Skin of body (tissue), 1 donor: ENCODE measurements at regions not wholly inside any gene's neighbourhood (a gene's known extent, or its start where the extent isn't known, plus 50 kb on each side); places are given as distances from the start of the nearest gene placed in this dataset.

Experiments used
- DNase-seq: peaks from one replicate; lab custom pipeline; 2025; lab: John Stamatoyannopoulos, UW

DNA sequence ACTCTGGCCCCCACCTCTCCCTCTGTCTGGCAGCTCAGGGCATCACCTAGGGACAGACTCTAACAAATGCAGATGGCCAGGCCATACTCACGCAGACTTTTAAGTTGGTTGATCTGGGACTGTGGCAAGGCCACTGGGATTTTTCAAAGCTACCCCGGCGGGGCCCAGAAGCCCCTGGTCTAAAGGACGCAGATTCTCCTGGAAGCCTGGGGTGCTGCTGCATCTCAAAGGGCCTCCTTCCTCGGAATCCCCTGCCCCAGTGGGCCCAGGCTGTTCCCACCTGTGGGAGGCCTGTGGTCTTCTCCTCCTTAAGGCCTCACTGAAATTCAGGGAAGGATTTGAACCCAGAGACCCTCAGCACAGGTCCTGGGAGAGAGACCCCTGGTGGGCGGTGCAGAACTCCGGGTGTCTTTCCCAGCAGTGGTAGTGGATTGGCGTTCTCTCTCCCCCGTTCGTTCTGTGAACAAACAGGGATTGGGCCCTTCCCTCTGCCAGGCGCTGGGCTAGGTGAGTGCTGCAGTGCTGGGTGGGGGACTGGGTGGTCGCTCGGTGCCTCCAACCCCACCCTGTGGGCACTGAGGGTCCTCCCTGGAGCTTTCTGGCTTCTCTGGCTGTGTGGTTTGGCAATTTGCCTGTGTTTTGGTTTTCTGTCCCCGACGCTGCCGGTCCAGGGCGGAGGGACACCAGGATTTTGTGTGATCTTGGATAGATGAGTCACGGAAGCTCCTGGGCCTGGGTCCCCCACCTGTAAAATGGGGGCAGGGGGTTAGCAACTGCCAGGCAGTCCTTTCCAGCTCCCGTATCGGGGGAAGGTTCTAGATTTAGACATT is 160.5 kb upstream of the GSE1 start:
- DNase-seq = no peak

DNA sequence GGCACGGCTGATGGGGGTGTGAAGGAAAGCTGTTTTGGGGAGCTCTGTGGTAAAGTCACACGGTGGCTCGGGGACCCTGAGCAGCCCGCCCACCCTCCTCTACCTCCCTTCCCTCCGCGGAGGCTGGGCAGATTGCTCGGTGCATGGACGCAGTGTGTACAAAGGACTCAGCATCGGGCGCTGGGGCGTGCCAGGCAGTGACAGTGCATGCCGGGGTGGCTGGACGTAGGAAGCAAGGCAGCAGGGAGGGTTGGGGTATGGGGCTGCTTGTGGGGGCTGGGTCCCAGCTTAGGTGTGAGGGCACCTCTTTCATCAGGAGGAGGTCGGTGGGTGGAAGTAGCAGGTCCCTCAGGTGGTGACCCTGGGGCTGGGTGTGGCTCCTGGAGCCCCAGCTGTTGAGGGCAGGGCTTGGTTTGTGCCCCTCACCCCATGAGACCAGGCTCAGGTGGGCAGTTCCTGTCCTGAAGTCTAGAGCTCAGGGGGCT is 159.9 kb upstream of the GSE1 start:
- DNase-seq = no peak

DNA sequence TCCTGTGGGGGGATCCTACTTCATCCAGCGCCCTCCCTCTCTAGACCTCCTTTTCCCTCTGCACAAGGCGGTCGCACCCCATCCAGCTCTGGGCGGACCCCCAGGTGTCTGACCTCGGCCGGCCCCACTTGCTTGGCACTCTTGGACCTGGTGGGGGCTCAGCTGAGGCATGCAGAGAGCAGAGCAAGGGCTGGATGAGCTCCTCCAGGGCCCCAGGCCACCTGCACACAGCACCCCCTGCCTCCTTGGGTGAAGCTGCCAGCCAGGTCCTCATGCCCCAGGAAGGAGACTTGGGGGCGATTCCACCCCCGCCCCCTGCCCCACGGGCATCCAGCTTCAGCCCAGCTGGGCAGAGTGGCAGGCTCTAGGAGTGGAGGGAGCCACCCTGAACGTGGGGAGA is 159.4 kb upstream of the GSE1 start:
- DNase-seq = no peak

DNA sequence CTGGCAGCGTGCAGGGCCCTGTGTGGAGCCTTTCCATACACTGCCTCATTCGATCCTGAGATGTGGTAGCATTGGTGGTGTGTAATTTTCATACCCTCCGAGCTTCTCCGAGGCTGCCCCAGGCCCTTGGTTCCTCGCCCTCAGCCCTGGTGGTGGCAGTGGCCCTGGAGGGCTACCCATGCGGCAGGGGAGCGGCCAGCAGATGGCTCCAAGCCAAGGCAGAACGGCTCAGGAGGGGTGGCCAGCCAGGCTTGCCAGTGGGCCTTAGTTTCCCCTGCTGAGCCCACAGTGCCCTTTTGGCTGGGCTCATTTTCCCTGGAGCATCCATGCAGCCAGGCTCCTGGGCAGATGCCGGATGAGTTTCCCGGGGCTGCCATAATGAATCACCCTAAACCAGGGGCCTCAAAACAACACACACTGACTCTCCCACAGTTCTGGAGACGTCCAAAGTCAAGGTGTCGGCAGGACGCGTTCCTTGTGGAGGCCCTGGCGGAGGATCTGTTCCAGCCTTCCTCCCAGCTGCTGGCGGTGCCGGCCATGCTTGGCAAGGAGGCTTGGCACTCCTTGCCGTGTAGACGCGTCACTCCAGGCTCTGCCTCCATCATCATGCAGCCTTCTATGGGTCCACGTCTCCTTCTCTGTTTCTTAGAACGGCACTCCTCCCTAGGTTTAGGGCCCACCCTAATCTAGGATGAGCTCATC is 158.8 kb upstream of the GSE1 start:
- DNase-seq = no peak

DNA sequence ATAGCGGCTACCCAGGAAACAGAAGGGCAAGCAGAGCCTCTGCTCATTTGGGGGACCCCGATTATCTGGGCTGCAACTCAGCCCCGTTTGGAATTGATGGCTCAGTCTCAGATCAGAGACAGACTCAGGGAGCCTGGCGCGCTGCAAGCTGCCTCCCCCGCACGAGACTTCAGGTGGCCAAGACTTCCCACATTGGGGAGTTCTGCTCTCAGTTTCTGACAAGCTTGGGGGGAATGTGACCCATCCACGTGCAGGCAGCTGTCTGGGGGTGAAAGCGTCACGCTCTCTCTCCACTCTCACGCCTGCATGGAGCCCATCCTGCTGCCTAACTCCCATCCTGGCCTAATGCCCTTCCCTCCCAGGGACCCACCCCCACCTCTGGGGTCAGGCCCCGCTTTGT is 157.6 kb upstream of the GSE1 start:
- DNase-seq = no peak

DNA sequence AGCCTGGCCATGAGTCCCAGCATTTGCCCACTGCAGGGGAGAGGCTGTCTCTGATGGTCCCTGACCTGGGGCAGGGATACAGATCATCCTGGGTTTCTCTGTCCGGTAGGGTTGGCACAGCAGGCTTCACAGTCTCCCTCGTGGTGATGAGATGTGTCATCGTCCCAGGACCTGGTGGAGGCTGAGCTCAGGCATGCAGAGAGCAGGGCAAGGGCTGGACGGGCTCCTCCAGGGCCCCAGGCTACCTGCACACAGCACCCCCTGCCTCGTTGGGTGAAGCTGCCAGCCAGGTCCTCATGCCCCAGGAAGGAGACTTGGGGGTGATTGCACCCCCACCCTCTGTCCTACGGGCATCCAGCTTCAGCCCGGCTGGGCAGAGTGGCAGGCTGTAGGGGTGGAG is 155.8 kb upstream of the GSE1 start:
- no peak for DNase-seq

DNA sequence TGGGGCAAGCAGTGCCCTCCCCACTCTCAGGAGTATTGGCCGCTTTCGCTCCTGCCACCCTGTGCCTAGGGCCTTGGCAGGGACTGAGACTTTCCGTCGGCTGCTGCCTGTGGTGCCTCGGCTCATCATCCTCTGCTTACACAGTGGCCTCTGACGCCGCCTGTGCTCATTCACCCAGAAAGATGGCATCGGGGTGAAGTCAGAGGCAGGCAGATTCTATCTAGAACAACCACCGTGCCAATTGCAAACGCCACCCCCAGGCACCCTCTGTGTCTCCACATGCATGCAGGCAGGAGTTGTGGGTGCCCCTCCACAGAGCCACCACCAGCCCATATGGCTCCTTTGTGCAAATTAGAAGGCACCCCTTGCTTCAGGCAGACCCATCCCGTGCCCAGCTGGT is 154.2 kb upstream of the GSE1 start:
- DNase-seq = no peak

DNA sequence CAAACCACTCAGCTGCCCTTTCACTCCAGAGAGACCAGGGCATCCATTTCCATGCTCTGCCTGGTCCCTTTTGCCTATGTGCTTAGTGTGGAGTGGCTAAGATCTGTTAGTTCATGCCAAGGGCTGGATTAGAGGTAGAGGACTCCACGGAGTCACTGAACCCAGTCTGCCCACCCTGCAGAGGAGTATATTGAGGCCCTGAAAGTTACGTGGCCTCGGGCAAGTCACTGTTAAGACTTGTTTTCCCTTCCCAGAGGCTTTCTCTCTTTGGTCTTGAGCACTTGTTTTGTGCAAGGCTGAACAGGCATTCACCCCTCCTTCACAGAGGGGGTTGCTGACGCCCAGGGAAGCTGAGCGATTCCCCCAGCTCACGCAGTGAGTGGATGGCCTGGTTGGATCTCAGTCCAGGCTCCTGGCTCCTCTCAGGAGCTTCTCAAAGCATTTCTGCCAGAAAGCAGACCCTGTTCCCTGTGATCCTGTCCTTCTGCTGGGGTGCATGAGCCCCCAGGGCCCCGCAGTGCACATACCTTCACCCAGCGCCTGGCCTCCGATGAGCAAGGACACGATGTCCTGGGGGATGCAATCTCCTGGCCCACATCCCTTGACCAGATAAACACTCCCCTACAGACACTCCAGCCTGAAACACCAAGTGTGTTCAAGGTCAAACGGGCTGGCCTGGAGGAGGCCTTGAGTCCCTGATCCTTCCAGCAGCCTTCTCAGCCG is 153.4 kb upstream of the GSE1 start:
- no peak for DNase-seq

DNA sequence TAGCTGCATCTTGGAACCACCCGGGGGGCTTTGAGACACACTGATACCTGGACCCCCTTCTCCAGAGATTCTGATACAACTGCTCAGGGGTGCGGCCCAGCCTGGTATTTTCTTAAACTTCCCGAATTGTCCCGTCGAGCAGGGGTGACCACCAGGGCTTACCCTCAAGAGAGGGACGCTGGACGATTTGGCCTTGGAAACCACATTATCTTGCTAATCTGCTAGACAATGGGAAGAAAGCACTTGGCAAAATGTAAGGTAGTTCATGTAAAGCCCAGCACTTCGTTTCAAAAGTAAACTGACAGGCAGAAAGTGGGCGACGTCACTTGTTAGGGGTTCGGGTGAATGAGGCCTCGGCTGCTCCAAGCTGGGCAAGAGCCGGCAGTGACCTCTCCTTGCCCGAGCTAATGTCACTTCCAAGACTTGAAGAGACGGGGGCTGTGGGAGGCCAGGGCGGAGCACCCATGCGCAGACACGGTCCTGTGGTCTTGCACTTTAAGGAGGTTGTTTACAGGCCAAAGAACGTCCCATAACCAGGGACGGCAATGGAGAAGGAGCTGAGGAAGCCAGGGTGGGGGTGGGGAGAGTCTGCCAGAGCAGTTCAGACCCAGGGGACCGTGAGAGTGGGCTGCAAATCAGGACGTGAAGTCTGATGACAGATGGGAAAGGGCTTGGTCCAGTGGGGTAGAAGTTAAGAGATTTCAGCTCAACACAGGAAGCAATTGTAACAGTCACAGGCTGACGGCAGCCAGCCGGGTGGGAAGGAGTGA is 152.7 kb upstream of the GSE1 start:
- peak; percentile 27 for DNase-seq

DNA sequence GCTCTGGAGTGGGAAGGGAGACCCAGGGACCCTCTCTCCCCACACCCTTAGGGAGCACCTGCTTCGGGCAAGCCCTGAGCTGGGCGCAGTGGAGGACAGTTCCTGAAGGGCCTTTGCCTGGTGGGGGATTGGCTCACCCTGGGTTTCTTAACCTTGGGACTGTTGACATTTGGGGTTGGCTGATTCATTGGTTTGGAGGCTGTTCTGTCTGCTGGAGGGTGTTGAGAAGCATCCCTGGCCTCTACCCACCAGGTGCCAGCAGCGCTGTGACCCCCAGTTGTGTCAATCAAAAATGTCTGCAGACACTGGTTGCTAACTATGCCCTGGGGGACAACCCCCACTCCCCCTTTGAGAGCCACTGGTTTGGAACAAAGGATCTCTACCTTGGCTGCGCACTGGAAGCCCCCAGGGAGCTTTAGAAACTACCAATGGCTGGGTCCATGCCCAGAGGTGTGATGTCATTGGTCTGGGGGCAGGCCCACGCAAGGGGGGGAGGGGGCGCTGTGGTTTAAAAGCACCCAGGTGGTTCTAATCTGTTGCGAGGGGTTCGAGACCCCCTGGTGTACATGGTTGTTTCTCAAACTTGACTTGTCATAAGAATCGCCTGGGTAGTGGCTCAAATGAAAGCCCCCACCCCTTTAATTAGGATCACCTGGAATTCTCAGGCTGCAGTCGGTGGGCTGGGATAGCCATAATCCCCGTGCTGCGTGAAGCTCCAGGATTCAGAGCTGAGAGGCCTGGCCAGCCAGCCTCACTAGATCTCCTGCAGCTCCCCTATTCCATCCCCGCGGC is 151.9 kb upstream of the GSE1 start:
- no peak for DNase-seq

DNA sequence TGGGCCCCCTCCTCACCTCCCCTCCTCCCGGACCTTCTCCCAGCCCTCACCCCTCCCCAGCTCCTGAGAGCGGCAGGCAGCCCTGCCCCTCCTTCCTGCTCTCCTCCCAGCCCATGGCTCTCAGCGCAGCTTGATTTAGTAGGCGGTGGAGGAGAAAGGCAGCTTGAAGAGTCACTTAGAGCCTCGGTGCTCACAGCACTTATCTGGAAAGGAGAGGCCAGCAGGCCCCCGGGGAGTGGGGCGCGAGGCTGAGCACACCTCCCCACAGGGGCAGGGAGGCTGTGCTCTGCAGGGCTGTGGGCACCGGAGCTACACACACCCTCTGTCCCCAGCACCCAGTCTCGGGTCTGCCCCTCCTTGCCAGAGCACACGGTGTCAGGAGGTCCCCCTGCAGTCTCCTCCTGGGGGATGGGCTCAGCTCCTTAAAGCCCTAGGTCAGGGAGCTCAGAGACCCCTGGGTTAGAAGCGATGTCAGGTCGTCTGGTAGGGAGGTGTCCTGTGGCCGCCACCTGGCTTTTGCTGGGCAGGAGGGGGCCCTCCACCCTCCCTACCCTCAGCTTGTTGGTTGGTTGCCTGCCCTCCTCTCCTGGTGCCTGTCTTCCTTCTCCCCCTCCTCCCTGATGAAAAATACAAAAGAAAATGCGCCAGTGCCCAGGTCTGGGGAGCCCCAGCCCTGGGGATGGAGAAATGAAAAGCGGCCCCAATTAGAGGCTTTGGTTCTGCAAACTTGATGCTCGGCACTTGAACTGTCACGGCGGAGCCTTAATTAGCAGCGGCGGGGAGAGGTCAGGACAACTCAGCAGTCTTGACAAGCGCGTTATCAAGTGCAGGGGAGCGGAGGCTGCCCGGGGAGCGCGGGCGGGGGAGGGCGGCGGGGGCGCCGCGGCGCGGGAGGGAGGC is 151.1 kb upstream of the GSE1 start:
- no peak for DNase-seq

DNA sequence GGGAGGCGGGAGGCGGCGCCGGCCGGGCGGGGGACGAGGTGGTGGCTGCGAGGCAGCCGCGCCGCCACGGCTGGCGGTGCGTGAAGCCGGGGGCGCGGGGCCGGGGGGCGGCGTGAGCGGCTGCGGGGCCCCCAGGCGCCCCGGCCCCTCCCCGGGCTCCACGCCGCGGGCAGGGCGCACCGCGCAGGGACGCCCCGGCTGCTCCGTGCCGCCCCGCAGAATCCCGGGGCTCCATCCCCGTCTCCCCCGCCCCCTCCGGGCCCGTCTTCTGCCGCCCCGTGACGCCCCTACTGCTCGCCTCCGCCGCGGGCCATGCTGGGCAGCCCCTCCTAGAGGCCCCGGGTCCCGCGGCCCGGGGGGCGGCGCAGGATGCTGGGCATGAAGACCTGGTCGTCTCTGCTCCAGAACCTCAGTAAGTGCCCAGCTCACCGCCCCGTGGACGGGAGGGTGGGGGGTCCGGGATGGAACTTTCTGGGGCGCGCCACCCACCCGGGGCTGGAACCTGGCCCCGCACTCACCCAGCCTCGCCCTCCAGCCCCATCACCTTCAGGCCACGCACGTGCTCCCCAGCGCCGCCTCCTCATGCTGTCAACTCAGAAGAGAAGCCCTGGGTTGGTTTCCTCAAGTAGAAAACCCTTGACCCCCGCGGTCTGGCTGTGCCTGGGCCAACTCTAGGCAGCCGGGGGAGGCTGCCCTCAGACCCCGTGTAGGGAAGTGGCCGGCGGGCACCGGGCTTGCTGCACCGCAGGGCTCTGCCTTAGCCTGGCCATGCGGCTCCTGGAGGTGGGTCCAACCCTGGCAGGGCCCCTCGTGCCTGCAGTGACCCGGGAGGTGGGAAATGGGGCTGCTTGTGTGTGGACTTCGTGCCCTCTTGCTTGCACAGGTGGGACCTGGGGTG is 150.2 kb upstream of the GSE1 start:
- no peak for DNase-seq

DNA sequence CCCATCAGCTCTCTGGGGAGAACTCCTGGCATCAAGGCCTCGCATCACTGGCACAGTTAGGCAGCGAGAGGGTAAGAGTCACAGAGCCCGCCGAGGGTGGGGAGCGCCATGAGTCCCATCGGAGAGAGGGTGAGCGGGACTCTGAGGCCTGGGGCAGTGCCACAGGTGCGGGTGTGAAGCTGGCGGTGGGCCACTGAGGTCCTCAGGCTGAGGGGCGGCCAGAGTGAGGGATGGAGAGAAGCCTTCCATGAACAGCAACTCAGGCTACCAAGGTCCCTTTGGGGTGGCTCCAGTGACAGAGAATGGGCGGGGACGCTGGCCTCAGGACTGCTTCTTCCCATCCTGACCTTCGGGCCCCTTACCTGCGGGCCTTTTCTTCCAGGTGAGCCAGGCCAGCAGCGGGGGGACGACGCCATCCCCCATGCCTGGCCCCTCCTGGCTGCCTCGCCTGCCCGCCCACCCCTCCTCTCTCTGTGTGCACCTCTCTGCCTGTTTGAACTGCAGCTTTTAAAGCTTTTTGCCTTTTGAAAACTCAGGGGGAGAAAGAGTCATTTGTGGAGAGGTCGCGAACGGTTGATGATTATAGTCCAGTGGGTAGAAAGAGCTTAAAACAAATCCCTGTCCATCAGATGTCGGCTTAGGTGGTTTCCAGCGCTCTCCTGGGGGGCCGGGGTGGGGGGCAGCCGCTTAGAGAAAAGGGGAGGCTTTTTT is 149.3 kb upstream of the GSE1 start:
- no peak for DNase-seq

DNA sequence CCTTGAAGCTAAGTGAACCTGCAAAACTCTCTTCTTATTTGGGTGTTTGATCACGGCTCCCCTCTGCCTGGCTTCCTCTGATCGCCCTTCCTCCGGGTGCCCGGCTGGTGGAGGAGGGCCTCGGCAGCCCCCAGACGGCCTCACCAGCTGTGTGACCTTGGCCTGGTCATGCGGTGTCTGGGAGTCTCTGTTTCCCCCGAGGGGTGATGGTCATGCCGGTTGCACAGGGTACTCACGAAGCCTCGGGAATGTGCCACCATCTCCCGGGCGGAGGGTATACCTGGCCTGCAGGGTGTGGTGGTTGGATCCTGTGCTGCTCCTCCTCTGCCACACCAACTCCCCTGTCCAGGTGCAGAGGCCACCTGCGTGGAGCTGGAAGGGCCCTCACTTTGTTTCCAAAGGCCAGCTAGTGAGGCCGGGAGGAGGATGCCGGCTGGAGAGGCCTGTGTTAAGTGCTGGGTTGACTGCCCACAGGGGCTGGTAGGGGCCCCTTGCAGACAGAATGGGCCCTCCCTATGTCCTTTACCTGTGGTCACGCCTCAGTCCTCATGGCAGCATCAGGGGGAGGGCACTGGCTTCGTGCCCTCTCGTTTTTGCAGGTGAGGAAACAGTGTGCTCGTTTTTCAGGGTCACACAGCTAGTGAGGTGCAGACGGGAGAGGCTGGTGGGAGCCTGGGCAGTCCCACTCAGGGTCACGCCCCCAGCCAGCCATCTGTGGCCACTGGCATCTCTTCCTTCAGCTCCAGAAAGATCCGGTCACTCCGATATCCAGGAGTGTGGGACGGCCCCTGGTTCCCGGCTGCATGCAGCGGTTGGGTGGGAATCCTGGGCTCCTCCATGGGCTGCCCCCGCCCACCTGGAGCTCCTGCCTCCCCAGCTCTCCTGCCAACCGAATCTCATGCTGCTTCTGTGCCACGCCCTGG is 148.5 kb upstream of the GSE1 start:
- DNase-seq = no peak

DNA sequence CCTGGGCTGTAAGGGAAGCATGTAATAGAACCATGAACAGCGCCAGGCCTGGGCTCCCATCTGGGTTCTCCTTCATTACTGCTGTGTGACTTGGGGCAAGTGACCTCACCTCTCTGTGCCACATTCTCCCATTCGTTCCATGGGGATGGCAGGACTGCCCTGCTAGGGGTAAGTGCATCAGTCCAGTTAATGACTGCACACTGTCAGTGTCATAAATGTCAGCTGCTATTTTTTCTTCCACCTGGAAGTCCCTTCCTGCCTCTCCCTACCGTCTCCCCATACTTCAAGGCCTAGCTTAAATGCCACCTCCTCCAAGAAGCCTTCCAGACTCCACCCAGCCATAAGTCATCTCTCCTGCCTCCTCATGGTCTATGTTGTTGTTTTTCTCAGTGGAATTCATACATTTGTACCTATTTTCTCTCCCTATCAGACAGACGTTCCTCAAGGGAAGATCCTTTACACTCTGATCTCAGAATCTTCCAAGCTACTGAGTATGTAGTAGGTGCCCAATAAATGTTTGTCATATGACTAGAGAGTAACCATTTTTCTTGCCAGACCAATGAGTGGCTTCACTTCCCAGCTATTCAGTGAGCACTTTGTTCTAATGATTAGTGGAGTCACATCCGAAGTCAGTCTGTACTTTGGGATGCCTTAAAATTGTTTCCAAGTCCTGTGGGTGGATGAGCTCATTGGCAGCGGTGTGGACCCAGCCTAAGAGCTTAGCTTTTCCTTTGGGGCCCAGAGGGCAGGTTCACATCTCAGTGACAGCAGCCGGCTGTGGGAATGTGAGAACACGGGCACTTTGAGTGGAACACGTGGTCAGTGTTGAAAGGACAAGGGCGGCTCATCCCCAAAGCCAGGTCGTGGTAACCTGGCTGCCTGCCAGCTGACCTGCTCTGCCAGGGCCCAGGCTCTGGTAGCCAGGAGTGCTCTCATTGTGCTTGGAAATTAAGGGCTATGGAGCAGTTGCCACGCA is 147.5 kb upstream of the GSE1 start:
- DNase-seq = peak; percentile 23

DNA sequence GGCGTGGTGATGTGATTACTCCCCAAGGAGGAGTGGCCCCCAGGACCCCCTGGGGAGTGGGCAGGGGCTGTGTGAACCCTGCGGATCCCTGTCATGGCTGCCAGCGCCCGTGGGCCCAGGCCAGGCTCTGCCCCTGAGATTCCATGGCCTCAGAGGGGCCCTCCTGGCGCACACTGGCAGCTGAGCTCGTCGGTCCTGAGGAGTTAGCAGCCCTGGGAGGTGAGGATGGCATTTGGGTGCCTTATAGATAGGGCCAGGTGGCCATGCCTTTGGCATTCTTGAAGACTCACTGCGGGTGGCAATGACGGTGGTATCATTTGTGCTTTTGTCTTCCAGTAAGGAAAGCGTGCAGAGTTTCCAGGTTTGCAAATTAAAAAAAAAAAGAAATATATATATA is 146.8 kb upstream of the GSE1 start:
- no peak for DNase-seq
